ENCODE measurements at regions not wholly inside any gene's neighbourhood (a gene's known extent, or its start where the extent isn't known, plus 50 kb on each side); places are given as distances from the start of the nearest gene placed in this dataset.

DNA sequence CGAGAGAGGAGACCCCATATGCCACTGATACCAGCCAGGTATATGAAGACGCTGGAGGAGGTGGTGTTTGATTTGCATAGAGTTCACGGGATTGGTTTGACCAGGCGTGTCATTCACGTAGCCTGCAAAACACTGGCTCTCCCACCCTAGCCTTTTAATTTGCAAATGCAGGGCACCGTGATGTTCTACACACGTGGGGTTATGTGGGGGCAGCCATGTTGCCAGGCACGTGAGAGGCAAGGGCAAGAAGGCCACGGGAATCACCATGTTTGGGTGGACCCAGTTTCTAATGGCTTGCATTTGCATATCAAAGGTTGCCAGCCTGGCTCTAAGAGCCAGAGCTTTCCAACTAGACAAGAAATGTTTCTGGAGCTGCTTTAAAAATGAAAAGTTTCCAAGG is 117.2 kb upstream of the LYZL1 start:
- no peak for DNase-seq

DNA sequence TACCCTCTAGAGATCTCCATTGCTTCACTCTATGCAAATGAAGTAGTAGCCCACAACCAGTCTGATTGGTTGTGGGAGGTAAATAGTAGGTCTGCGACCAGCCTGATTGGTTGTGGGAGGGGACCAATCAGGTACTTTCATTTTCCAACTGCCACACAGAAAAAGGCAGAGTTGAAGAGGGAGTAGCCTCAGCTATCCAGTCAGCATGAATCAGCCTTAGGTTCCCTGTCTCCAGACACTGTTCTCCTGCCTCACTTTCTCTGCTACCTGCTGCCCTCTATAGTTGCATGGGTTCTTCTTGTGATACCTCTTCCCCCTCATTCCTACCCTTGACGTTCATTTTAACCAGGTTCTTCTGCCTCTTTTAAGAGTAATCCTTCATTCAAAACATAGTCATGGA is 114.5 kb upstream of the LYZL1 start:
- no peak for DNase-seq

DNA sequence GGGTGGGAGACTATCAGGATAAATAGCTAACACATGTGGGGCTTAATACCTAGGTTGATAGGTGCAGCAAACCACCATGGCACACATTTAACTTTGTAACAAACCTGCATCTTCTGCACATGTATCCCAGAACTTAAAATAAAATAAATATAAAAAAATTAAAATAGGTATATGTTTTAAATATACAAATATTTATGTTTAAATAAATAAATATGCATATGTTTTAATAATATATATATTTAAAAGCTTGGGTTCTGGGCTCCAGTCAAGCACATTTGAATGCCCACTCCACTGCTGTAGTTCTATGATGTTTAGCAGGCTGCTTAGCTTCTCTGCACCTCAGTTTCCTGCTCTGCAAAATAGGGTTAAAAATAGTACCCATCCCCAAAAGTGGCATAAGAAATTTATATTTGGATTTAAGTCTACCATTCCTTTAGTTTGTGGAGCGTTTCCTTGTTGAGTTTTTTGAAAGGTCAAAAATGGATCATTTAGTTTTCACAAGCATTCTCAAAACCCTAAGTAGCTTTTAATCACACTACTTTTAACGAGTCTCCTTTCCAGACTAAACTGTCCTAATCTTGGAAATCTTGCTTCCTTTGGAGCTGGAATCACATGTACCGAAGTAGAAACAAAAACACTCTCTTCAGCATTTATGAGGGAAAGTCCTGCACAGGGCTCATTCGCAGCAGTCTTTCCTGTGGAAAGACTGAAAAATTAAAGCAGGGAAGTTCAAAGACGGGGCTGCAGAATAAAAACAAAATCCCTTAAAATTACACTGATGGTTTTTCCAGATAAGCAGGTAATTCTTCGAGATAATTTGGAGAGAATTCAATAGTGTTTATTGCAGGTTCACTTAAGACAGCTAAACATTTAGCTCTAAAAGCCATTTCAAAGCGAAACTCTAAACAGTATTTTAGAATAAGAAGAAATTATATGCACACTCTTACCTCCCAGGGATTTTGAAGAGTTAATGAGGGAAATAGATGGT is 111.7 kb upstream of the LYZL1 start:
- DNase-seq = no peak

DNA sequence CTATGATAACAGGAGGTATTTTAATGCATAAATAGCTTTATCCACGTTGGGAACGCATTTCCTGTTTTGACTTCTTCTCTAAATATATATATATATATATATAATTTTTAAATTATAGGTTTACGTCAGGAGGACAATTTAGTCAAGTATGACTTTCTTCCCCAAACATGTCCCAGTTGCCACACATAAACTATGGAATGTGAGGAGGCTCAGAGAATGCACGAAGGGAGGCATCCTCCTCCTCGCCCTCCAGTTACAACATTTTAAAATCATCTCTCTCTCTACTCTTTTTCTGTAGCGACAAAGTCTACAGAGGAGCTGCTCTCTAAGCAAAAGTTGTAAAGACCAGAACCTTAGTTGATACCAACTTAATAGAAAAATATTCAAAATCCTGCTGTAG is 106.9 kb upstream of the LYZL1 start:
- no peak for DNase-seq

DNA sequence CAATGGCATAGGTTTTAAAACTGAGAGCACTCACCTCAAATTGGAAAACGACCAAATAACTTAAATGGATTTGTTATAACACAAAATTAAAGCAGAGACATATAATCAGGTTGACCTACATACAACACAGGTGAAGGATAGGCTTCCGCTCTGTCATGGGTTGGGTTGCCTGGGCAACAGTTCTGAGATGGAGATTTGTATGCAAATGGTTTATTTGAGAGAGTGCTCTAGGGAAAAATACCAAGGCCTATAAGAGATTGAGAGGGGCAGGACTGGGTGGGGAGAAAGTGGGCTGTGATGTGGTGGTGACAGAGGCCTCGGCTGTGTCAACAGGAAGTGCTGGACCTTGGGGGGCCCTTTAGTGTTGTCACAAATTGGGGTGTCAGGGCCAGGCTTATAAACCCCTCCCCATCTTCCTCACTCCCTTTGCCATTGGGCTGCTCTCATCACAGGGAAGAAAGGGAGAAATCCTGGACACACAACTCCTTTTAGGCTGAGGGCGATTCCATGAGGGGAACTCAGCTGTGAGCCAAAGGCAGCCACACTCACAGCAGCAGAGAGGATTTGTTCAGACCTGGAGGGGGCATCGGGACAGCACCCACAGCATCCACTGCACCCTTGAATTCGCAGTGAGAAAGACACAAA is 105.4 kb upstream of the LYZL1 start:
- no peak for DNase-seq

DNA sequence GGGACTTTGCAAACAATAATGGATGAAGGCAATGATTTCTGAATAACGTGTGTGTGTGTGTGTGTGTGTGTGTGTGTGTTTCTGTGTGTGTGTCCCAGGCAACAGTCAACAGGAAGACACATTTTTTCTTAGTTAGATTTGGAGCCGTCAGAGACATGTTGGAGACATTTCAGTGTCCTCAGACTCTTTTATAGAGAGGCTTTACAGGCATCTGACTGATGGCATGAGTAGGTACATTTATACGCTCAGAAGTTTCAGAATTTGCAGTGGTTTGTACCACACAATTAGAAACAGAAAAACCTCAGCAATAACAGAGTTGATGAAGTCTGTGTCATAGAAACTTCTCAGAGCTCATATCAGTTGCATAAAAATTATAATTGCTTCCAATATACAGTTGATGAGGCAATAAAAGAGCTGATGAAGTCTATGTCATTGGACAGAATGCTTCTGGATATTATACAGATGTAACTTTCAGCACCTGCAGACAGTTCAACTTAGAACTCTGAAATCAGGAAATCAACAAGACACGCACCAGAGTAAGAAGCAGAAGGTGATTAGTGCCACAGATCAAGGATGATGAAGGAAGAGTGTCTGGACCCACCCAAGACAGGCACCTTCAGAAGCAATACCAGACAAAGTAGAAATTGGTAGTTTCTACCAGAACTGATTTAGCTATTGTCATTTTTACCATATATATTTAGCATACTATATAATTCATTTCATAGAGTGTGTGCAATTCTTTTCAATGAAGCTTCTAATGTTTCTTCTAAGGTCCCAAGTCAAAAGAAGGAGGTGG is 104.5 kb upstream of the LYZL1 start:
- no peak for DNase-seq

DNA sequence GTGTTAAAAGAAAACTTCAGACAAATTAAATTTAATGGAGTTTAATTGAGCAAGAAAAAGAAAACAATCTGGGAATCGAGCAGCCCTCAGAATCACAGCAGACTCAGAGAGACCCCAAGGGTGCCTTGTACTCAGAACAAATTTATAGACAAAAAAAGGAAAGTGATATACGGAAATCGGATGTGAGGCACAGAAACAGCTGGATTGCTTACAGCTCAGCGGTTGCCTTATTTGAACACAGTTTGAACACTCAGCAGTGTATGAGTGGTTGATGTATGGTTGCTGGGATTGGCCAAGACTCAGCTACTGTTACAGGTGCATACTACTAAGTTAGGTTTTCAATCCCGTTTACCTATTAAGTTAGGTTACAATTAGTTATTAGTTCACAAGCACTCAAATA is 103.8 kb upstream of the LYZL1 start:
- DNase-seq = no peak

DNA sequence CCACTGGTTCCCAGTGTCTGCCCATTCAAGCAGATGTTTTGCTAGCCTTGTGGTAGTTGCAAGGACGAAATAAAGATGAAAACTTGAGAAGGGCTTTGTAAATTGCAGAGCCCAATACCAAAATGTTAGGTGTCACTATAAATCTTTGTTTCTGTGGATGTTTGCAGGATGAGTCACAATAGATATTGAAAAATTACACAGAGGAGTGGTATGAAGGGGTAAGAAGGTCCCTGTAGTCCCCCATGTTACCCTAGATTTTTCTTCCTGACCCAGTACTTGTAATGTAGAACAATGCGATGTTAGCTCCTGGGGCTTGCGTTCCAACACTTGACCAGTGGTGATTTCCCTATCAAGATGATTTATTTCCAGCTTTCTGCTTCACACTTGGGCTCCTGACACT is 102.6 kb upstream of the LYZL1 start:
- no peak for DNase-seq

DNA sequence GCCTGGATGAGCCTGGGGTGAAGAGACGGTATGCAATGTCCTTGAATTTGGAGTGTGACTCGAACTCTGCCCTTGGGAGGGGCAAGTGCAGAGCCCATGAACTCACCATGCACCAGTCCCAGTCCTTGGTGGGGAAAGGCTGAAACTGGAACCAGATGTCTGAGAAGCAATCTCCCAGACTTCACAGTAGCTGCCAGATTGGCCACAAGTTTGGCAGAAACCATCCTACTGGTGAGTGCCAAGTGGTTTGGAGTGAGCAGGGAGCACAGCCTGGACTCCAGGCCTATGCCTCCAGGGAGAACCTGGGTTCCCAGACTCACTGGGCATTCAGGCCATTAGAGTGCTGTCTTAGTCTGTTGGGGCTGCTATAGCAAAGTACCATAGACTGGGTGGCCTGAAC is 99.6 kb upstream of the LYZL1 start:
- no peak for DNase-seq

DNA sequence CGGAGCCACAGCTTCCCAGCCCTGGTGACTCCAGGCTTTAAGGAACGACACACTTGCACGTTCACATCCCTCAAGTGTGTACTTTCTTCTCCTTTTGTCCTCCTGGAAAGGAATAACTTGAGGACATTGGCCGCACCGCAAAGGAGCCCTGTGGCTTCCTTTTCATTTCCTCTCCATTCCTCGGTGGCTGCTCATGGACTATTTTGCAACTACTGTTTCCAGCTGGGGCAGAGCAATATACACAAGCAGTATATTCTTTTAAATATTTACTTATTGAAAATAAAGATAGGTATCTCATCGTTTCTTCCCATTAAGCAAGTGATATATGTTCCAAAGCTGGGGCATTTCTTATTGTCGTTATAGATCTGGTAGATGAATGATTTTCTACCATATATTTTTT is 97.2 kb upstream of the LYZL1 start:
- DNase-seq = no peak

DNA sequence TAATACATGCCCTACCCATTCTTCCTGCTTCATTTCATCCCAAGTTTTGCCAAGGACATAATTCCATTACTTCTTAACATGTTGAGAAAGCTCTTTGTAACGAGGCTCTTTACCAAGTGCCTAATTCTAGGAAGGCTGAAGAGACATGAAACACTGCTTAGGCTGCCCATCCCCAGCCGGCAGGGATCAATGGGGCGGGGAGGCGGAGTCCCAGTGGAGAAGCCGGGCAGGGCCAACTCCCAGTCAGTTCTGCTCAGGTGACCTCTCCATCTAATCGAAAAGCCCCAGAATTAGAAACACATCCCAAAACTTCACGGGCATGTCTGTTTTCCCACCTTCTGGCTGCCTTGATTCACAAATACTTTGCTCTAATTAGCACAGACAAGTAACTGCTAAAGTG is 89.5 kb upstream of the LYZL1 start:
- DNase-seq = no peak

DNA sequence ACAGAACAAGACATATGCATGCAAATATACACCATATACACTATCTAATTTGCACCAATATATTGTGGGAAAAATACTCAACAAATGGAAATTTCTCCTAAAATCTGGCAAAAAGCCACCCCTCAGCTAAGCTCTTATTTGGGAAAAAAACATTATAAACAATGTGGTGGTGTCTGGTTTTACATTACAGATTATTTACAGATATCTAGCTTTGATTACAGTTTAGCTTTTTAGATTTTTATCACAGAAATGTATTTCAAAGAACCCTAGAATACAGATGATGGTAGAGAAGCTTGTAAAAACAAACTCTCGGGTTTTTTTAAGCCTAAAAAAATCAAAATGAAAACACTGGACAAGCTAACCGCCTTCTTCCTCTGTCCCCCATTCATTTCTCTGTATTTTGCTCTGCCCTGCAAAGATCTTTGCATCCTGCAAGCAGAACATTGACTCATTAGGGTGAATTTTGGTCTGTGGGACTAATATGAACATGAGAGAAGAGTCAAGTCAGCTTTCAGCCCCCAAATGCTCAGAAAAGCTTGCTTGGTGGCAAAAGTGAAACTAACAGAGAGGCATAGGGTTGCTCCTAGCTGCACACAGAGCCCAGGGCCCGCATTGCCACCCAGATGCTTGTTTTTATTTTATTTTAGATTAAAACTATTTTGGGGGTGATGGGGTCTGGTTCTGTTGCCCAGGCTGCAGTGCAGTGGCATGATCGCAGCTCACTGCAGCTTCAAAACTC is 88.8 kb upstream of the LYZL1 start:
- no peak for DNase-seq

DNA sequence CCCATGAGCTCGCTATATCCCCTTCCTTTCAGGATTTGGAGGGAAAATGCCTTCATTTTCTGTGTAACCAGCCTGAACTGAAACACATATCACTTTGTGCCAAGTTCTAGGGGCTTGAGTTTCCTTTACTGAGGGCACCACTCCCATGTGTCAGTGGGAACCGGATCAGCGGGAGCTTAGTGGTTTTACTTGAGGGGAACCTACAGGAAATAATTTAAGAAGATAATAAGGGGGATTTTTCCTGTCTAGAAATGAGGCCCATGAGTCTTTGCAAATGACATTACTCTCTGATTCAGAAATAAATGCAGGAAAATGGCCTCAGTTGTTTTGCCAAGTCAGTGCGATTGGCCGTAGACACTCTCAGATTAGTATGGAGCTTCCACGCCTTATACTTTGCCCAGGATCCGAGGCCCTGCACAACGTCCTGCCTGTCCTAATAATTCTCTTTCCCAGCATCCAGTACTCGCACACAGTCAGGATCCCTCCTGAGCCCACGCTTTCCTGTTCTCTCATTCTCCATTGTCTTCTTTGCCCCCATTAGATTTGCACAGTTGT is 86.4 kb upstream of the LYZL1 start:
- no peak for DNase-seq

DNA sequence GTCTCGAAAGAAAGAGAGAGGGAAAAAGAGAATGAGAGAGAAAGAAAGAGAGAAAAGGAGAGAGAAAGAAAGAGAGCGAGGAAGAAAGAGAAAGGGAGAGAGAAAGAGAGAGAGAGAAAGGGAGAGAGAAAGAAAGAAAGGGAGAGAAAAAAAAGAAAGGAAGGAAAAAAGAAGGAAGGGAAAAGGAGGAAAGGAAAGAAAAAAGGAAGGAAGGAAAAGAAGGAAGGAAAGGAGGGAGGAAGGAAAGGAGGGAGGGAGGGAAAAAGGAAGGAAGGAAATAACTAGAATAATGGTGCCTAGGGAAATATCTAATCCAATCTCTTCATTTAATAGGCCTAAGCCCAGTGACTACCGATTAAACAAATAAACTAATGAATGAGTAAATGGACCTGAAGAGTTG is 85.4 kb upstream of the LYZL1 start:
- DNase-seq = no peak

DNA sequence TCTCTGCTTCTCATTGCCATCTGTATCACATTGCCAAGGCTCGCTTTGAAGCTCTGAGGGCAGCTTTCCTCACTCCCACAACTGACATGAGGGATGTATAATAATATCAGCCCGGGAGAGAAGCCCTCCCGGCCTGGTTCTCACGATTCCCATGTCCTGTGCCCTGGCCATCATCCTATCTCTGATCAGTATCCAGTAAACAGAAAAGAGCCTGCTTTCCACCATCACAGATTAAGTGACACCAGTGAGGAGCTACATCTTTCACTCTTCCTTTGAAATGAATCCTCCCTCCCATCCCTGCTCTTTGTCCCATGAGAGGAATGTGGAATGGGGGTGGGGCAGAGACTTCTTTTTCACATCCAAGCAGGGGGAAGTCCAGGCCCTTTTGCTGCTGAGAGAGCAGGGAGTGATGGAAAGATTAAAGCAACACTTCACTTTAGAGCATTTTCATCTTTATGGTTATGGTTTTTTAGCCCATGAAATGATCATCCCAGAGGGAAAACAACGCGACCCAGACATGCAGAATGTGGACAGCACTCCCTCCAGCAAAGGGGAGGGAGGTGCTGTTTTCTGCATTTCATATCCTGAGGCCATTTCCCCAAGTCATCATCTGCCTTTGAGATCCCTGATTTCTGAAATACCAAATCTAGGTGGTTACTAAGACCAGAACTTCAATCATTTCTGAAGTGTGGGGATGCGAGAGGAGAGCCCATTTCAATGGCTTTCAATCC is 84.6 kb upstream of the LYZL1 start:
- no peak for DNase-seq

DNA sequence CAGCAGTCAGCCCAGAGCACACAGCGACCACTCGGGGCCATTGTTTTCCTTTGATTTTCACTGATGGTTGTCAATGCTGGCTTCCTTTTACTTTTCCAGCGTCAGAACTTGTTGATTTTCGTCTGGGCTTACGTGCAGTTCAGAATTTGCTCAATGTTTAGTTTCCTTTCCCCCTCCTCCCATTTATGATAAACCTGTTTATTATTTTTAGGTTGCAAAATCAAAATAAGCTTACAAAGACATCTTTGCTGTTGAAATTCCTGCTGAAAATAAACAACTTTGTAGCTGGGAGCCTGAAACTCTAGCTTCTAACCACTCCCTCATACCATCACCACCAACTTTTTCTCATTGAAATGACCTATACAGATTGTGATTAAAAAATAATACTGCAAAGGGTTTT is 83.1 kb upstream of the LYZL1 start:
- no peak for DNase-seq

DNA sequence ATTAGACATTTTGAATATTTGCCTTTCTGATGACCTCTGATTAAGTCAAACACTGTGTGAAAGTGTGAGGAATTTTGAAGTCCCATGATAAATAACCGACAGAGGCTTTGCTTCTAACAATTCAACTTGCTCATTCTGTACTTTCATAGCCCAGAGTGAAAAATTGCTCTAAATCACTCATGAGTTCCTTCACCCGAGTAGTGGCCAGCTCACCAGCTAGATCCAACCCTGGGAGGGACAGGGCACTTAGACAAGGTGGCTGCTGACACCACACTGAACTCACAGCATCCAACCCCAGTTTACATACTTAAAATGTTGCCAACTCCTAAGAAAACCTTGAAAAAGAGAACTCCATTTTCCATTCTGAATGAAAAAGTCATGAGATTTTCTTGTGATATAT is 80.0 kb upstream of the LYZL1 start:
- no peak for DNase-seq

DNA sequence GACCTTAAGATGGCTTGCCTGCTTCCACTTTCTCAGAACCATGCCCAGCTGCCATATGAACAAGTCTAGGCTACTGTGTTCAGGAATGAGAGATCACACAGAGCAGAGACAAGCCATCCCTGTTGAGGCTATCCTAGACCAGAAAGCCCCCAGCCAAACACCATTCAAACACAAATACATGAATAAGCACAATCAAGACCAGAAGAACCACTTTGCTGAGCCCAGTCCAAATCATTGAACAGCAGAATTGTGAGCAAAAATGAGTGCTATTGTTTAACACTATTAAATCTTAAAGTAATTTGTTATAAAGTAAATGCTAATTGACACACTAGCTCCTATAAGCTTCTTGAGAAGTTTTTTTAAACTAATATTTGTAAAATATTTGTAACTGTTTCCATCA is 79.0 kb upstream of the LYZL1 start:
- DNase-seq = no peak

DNA sequence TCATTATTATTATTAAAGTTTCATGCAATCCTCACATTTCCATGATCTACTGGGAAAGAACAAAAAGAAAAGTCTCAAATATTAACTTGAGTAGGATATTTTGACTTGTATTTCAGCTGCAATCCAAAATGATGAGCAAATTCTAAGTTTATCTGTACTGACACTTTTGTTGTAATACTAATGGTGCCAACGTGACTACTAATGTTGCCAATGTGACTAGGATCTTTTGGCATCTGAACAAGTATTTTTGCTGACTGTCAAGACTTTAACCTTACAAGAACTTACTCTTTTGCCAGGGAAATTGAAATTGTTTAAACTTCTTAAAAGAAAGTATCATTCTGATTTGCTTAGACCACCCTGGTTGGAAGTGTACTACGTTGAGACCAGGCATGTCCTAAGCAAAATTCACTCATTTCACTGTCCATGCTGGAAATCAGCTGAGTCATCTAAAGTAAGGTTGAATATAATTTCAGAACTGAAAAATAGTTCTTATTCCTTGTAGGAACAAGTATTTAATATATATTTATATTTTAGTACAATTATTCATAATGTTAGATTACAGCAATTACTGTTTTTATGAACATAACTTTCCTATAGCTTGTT is 78.5 kb upstream of the LYZL1 start:
- DNase-seq = no peak

DNA sequence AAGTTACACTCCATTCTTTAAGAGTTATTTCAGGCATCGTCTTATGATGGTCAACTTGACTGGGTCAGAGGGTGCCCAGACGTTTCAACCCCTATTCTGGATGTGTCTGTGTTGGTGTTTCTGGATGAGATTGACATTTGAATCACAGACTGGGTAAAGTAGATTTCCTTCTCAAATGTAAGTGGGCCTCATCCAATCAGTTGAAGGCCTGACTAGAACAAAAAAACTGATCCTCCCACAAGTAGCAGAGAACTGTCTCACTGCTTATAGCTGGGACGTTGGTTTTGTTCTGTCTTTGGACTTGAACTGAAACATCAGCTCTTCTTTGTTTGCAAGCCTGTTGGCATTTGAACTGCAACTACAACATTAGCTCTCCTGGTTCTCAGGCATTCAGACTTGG is 76.3 kb upstream of the LYZL1 start:
- DNase-seq = no peak

DNA sequence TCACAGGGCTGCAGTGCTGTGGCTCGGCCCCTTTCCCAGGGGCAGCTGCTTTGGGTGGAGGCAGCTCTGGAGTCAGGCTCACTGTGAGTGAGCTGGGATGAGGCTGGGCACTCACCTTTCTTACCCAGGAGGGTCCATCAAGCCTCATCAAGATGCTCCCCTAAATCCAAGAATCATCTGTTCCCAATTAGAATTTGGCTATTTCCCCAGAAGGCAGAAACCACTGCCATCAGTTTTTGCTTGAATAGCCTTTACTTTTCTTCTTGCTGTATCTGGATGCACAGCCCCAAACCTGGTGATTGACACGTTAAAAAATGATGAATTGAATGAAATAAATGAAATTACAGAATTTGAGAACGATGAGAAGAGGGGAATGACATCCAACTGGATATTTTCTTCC is 74.3 kb upstream of the LYZL1 start:
- no peak for DNase-seq

All from skin of body (tissue), 1 donor.